HG02884 (cell line): ENCODE measurements at regions not wholly inside any gene's neighbourhood (a gene's known extent, or its start where the extent isn't known, plus 50 kb on each side); places are given as distances from the start of the nearest gene placed in this dataset.
"Not testable (repeated sequence)": the region's sequence is repeated elsewhere in the genome, so short reads cannot be mapped to it uniquely, and the experiment has no call there.

Experiments used
- ATAC-seq: cut with Tn5 transposase; IDR thresholded peaks from one replicate; pipeline ENCODE4 v1.9.1; 2021; ENCODE audit warnings: mild to moderate bottlenecking, moderate library complexity; ENCODE audit not compliant: unreplicated experiment

DNA sequence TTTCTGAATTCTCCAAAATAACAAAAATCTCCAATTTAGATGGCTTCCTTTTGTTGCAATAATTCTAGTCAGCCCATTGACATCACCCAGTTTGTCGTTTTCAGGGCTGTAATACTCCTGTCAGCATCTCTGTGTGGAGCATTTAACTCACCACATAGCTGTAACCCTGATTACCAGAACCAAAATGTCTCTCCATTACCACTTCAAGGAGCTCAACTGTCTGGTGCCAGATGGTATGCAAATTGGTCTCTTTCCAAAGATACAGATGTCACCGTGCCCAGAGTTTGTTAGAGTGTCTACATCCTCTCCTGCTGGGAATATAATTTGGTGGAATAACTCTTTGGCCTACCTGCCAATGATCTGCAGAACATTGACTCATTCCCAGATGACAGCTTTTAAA lies 350.3 kb upstream of the POT1 start:
- ATAC-seq: no peak

DNA sequence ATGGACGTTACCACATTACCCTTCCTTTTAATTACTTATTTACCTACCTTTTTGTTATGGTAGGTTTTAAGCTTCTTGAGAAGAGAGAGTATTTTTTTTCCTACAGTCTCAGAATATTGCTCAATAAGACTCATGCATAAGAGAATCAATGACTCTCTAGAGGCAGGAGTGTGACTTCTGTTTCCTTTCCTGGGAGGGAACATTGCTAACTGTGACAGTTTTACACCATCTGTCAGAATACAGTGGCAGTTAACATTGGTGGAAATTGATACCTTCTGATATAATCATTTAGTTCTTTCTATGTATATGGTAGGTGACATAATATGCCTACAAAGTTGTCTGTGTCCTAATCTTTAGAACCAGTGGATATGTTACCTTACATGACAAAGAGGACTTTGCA lies 348.7 kb upstream of the POT1 start:
- no peak for ATAC-seq

DNA sequence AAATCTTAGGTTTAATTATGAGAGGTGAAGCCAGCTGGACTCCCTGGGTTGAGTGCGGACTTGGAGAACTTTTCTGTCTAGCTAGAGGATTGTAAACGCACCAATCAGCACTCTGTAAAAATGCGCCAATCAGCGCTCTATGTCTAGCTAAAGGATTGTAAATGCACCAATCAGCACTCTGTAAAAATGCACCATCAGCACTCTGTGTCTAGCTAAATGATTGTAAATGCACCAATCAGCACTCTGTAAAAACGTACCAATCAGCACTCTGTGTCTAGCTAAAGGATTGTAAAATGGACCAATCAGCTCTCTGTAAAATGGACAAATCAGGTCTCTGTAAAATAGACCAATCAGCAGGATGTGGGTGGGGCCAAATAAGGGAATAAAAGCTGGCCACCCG lies 345.1 kb upstream of the POT1 start:
- not testable (repeated sequence) for ATAC-seq

DNA sequence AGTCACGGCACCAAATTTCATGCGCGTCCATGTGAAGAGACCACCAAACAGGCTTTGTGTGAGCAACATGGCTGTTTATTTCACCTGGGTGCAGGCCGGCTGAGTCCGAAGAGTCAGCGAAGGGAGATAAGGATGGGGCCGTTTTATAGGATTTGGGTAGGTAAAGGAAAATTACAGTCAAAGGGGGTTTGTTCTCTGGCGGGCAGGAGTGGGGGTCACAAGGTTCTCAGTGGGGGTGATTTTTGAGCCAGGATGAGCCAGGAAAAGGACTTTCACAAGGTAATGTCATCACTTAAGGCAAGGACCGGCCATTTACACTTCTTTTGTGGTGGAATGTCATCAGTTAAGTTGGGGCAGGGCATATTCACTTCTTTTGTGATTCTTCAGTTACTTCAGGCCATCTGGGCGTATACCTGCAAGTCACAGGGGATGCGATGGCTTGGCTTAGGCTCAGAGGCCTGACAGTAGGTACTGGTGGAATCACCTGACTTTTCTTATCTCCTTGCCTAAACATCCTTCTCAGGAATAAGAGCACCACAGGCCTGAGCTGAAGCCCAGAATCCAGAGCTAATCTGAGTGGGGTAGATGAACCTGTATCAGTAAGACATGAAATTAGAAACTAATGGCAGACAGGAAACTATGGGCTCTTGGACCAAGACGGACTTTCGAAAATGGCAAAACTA lies 334.7 kb upstream of the POT1 start:
- ATAC-seq: not testable (repeated sequence)

DNA sequence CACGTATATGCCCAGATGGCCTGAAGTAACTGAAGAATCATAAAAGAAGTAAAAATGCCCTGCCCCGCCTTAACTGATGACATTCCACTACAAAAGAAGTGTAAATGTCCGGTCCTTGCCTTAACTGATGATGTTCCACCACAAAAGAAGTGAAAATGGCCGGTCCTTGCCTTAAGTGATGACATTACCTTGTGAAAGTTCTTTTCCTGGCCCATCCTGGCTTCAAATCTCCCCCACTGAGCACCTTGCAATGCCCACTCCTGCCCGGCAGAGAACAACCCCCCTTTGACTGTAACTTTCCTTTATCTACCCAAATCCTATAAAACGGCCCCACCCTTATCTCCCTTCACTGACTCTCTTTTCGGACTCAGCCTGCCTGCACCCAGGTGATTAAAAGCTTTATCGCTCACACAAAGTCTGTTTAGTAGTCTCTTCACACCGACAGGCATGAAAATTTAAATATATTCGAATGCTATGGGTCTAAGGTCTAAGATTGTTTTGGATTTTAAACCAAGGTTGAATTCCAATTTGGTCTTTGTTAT lies 329.3 kb upstream of the POT1 start:
- not testable (repeated sequence) for ATAC-seq

DNA sequence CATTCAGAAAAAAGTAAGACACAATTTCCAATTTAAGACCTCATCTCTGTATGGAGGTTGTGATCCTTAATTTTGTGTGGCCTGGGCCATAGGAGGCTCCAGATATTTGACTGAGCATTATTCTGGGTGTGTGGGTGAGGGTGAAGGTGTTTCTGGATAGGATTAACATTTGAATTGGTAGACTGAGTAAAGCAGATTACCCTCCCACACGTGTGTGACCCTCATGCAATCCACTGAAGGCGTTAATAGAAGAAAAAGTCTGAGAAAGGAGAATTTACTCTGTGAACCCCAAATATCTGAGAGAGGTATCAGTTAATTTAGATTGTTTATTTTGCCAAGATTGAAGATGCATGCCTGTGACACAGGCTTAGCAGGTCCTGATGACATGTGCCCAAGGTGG lies 328.0 kb upstream of the POT1 start:
- no peak for ATAC-seq

DNA sequence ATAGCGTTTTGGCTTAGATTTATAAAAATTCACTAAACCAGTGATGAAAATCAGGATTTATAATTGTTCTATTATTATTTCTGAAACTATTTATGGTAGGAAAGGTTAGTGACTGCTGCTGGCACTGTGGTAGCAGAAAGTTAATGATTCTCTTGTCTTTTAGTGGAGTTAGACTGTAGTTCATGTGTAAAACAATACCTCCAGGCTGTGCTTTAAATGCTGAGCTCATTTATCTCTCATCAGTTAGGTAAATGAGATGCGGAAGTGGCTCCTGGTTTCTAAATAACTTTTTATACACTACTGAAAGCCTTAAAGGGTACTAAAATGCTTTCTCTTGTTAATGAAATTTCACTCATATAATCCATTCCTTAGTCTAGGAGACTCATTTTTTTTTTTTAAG lies 326.8 kb upstream of the POT1 start:
- ATAC-seq: no peak

DNA sequence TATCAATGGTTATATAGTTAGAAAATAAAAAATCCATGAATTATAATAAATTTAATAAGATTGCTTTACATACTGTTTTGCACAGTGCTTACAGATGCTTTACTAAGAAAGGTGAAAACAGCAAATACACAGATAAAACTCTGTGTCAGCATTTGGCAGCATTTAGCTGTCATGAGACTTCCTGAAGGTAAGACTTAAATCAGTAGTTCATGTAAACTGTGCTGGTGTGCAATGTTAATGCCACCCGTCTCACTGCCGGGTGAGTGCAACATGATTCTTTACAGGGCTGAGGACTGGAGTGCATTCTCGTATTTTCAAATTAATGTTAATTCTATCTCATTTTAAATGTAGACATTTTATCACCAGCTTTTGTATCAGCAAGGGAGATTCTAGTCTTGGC lies 326.2 kb upstream of the POT1 start:
- ATAC-seq: no peak

DNA sequence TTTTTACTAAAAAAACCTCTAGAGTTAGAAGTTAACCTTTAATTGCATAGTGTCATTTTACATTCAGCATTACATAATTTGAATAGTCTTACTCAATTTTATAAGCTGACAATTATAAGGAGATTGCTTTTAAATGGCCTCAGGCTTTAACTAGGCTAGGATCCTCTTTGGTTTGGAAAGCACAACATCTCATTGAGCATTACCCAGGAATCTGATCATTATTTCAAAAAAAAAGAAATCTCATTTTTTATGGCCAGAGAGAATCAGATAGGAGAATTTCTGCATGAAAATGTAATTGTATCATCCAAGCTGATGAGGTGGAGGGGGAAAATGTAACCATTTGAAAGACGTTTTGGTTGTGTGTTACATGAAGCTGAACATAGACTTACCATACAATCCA lies 324.9 kb upstream of the POT1 start:
- no peak for ATAC-seq

DNA sequence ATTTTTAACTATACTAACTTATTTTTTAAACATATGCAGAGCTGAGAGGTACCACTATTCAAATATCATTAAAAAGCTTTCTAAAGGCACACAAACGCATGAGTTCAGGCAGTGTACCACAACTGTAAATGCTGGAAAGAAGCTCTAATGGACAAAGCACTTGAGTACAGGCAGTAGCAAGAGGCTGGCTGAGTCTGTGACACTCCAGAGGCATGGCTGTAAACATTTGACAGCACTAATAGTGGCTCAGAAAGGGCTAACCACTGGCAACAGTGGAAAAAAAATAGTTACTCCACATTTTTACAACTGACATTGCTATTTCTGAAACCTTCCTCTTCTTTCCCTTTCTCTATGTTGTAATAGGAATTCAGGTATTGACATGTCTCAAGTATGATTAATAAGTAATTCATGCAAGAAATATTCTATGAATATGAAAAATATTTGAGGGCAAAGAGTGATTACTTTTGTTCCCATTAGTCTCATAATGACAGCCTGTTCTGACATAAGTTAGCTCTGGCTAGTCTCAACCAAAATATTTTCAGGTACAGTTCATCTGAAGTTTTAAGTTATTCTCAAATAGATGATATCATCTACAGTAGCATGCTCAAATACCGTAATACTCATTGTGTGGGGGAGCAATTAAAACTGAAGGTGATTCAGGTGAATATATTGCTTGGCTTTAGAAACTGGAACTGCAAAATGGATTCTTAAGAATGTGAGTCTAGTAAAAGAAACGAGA lies 324.0 kb upstream of the POT1 start:
- ATAC-seq: no peak

DNA sequence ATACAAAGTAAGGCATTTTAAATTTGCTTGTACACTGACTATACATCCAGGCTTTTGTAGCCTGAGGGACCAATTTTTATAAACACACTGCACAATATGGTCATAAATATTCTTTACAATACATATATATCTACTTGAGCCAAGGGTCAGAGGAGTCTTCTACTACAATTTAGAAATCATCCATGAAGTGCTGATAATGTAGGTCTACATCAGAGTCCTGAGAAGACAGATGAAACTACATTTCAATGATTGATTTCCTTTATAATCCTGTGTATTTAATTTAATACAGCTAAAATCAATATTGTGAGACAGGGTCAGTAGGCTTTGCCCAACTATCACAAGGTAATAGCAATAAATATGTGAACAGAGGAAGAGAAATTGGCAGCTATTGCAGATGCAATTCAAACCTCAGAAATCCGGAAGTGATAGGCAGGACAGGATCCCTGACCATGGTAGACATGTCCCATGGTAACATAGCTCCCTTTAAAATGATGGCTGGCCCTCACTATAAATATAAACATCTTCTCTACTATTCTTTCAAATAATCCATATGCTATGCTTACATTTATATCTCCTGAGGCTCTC lies 318.0 kb upstream of the POT1 start:
- ATAC-seq: no peak

DNA sequence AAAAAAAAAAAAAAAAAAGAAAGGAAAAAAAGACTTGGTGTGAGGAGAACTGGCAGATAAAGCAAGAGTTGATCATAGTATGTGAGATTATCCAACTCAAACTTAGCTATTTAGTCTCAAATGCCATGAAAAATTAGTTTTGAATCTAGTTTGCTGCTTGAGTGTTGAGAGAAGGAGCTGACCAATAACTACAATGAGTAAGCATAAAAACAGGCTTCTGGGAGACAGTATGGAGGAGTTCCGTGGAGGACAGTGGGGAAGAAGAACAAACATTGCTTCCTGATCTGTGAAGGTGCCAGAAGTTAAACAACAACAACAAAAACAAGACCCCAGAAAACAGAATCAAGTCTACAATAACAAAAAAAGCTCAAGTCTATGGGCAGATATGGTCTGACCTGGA lies 317.1 kb upstream of the POT1 start:
- ATAC-seq: no peak

DNA sequence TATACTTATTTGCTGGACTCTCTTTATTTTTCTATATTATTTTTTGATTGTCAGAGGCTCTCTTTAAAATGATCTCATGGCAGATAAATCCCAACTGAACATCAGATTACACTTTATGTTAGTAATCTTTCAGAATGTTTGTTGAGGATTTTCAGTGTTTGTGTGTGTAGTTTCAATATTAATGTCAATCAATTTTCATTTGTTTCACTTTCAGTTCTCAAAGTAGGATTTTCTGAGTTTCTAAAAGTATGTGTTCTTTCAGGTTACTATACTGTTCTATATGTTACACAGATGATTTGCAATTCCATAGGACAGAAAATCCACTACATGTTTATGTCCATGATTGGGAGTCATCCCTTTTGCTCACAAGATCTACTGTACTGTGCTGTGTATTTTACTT lies 311.9 kb upstream of the POT1 start:
- ATAC-seq: no peak

DNA sequence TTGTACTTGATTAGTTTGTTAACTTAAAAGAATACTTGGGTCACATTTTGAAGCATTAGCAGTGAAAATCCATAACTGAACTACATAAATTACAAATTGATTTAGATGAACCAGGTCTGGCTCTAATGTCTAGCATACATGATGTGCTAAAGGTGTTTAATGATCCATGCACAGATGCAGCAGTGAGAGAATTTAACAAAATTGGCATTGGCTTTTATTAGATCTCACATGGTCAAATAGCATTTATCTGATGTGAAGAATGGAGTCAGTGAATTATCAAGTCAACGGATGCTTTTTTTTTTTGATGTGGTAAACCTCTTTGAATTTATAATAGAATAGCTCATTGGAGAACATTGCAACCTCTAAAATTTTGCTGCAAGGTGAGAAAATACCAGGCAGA lies 293.0 kb upstream of the POT1 start:
- no peak for ATAC-seq

DNA sequence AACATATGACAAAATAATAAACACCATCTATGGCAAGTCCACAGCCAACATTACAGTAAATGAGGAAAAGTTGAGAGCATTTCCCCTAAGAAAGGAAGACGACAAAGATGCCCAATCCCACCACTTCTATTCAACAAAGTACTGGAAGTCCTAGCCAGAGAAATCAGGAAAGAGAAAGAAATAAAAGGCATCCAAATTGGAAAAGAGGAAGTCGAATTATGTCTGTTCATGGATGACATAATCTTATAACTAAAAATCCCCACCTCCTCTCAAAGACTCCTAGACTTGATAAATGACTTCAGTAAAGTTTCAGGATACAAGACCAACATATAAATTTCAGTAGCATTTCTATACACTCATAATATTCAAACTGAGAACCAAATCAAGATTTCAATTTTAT lies 288.5 kb upstream of the POT1 start:
- ATAC-seq: no peak

DNA sequence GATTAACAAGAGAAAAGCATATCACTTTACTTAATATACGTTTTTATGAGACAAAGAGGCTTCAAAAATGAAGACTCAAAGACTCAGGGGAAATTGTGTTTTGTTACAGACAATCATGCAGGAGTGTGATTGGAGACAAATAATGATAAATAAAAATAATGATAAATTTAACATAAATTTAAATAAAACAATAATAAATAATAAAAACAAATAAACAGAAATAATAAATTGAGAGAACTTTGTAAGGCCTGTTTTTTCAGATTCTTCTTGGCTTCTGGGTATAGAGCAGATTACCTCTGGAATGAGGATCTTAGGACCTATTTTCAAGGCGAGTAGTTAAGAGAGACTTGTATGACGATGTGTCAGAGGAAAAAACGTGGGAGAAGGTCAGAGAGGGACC lies 271.4 kb upstream of the POT1 start:
- no peak for ATAC-seq

DNA sequence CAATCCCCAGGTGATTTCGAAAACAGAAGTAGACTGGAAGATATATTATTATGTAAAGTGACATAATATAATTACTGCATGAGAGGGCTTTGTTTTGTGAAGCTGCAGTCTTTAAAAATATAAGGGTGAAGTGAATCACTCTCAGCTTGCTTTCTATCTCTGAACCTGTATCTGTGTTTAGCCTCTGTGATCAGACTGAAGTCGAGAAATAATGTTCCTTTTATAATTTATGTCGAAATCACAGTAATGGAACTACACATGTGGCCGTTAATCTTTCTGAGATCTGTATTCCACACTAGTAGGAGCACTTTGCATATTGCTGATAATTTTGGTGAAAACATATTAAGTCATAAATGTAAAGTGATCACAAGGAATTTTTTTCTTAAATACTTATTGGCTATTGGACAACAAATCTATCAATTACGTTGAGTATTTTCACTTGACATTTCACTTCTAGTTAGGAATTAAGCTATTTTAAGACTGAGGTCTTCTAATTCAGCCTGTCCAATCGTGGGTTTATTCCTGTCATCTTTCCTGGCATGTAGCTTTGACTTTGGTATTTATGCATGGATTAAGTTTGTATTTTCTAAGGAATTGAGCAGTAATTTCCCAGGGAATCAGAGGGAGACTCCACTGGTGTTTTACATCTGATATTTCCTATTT lies 268.2 kb upstream of the POT1 start:
- no peak for ATAC-seq

DNA sequence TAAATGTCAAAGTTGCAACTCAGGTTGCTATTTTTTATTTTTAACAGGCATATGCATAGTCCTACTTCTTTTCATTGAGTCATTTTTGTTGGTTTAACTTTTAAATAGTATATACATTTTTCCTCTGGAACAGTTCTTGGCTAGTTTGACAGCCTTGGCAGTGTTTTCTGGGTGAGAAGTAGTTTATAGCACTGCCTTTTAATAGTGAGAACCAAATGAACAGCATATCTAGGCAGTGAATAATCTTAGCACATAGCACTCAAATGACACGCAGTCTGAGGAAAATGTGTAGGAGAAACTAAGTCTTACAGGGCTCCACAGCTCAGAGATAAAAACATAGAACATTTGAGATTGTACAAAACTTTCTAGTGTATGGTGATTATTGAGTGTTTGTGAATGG lies 265.5 kb upstream of the POT1 start:
- ATAC-seq: no peak

DNA sequence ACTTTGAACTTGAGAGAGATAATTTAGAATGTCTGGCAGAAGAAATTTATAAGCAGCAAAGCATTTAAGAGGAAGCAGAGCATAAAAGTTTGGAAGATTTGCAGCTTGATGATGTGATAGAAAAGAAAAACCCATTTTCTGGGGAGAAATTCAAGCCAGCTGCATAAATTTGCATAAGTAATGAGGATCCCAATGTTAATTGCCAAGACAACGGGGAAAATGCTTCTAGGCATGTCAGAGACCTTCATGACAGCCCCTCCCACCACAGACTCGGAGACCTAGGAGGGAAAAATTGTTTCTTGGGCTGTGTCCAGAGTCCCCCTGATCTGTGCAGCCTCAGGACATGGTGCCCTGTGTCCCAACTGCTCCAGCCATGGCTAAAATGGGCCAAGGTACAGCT lies 263.6 kb upstream of the POT1 start:
- no peak for ATAC-seq

DNA sequence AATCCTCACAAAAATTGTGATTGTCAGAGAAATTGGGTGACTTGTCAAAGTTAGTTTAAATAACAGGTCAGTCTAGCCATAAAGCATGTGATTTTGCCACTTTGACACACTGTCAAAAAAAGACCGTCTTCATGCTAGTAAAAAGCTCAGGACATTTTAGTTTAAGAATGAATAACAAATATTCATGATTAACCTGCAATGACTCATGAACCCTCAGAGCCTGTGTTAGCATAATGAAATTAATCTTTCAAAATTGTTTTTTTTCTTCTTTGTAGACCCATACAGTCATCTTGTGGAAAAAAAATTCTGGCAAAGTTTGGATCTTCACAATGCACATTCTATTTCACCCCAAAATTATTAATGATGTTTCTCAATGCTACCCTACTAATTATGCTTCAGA lies 255.2 kb upstream of the POT1 start:
- ATAC-seq: no peak

DNA sequence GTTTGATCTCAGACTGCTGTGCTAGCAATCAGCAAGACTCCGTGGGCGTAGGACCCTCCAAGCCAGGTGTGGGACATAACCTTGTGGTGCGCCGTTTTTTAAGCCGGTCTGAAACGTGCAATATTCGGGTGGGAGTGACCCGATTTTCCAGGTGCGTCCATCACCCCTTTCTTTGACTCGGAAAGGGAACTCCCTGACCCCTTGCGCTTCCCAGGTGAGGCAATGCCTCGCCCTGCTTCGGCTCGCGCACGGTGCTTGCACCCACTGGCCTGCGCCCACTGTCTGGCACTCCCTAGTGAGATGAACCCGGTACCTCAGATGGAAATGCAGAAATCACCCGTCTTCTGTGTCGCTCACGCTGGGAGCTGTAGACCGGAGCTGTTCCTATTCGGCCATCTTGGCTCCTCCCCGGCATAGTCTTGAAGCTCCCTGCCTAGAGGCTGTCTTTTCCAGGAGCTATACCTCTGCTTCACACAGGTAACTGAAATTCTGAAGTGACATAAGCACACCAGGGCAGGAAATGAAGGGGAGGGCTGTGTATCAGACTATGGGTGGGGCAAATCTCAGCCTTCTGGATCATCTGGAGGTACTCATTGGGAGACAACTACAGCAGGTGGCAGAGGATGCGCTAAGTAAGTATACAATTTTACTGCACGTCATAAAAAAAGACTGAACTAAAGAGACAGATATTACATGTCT lies 252.1 kb upstream of the POT1 start:
- not testable (repeated sequence) for ATAC-seq
